HG02840 (cell line): ENCODE measurements at regions not wholly inside any gene's neighbourhood (a gene's known extent, or its start where the extent isn't known, plus 50 kb on each side); places are given as distances from the start of the nearest gene placed in this dataset.

Source experiments
- ATAC-seq: cut with Tn5 transposase; IDR thresholded peaks from one replicate; pipeline ENCODE4 v1.9.1; 2021; ENCODE audit warnings: mild to moderate bottlenecking, moderate library complexity, moderate number of reproducible peaks; ENCODE audit not compliant: unreplicated experiment, low FRiP score

DNA sequence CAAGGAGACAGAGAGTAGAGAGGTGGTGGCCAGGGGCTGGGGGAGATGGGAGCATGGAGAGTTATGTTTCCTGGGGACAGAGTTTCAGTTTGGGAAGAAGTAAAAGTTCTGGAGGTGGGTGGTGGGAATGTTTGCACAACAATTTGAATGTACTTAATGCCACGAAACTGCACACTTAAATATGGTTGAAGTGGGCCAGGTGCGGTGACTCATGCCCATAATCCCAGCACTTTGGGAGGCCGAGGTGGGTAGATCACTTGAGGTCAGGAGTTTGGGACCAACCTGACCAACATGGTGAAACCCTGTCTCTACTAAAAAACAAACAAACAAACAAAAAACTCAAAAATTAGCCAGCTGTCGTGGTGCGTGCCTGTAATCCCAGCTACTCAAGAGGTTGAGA, 137.2 kb downstream of the PFKFB3 start:
- ATAC-seq: no peak

DNA sequence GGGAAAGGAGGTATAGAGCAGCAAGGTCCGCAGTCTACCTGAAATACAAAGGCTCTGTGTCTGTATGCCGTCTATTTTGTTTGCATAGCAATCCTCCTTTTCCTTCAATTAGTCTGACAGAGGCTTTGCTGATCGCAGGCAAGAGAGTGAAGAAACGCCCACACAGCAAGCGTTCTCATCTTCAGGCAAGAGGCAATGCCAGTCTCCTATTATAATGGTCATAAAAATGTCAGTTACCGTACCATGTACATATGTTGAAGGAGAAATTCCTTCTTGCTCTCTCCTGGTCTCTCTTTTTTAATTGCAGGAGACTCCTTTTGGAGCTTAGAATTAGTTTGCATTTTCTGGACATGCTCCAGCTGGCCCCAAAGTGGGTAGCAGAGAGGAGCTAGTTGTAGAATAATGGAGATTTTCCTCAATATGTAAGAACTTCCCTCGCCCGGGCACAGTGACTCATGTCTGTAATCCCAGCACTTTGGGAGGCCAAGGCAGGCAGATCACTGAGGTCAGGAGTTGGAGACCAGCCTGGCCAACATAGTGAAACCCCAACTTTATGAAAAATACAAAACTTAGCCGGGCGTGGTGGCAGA, 139.5 kb downstream of the PFKFB3 start:
- ATAC-seq: no peak

DNA sequence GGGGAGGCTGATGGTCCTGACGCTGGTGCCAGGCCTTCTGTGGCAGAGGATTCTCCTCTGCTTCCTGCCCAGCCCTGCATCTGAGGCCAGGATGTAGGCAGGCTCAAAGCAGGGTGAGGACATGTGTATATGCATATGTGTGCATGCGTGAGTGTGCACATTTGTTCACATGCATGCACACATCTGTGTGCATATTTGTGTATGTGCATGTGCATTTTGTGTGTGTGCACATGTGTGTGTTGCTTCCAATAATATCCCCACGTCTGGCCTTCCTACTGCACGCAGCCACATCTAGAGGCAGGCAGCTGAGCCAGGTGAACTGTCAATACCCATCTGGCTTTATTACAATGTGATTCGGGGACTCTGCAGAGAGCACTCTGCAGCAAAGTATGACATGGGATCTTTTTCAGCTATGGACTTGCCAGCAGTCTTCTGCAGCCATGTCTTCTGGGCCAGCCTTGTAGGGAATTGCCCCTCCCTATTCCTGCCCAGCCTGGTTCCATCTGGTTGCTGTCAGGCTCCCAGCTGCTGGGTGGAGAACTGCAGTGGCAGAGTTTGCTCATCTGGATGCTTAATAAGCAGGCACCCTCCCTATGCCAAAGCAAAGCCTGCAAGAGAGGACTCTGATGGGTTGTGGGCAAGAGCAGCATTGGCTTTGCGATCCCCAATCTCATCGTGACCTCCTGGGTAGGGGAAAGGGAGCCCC, 140.7 kb downstream of the PFKFB3 start:
- no peak for ATAC-seq

DNA sequence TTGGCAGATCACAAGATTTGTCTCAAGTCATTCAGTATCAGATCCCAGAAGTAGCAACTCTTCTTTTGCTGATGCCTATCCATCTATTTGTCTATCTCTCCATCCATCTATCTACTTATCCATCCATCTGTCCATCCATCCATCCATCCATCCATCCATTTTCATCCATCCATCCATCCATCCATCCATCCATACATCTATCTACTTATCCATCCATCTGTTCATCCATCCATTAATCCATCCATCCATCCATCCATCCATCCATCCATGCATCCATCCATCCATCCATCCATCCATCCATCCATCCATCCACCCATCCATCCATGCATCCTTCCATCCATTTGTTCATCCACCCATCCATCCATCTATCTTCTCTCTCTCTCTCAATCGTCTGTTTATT, 142.7 kb downstream of the PFKFB3 start:
- ATAC-seq: no peak

DNA sequence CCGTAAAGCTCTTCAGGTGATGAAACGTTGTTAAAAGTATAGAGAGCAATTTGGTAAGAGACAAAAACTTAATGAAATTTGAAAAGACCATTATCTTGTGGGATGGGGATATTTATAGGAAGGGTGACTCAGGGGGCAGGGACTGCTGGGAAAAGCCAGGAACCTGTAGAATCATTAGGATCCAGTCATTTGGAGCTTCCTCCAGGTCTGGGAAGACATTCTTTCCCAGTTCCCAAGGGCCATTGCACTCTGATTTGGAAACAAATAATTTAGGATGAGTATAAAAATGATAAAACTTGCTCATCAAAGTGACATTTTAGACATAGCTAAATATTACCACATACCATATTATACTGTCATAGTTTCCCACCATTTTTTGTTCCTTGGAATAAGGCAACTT, 143.9 kb downstream of the PFKFB3 start:
- ATAC-seq: no peak

DNA sequence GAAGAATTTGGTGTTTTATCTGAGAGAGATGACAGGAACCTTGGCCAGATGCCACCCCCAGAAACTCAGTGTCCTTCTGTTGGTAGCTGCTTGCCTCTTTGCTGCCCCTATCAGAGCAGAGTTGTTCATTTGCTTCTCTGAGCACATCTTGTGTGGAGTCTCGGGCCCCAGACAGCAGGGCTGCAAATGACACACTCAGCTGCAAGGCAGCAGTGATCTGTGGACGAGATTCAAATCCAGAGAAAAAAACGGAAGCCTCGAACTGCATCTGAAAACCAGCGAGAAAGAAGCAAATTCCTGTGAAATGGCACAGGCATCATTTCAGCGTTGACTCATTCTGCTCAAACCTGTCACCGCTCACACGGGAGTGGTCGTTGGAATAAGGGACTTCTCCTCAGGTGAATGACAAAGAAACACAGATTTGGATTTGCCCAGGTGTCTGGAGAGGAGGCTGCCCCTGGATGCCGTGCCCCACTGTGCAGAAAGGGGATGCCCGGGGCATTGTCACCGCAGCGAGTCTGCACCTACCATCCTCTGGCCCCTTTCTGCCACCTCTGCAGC, 144.7 kb downstream of the PFKFB3 start:
- ATAC-seq: peak; percentile 19

DNA sequence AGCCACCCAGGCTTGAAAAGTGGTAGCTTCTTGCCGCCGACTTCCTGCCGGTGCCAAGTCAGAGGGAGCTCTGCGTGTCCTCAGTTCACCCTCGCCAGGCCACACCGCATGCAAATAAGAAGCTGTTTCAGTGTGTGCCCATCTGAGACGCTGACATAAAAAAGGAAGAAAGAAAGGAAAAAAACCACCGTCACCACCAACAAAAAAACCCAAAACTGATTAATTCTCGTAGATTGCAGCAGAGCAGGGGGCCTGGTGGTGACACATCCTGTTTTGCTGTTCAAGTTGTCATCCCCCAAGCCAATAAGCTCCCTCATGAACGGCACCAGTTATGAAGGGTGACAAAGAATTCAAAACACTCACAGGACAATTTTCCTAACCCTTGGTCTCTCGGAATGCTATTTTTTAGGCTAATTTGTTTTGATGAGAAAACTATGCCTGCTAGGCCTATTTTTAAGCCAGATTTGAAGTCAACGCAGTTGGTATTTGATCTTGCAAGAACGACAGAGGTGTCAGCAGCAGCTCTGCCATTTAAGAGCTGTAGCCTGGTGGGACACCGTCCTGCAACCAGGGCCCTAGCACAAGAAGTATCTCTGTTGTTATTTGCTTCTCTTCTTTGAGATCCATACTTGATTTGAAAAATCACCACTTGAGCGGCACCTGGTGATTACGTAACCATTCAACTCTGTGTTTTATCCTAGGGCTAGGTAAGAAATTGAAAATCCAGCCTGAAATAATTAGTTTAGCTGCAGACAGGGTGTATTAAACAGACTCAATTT, 145.6 kb downstream of the PFKFB3 start:
- ATAC-seq: peak; percentile 81

DNA sequence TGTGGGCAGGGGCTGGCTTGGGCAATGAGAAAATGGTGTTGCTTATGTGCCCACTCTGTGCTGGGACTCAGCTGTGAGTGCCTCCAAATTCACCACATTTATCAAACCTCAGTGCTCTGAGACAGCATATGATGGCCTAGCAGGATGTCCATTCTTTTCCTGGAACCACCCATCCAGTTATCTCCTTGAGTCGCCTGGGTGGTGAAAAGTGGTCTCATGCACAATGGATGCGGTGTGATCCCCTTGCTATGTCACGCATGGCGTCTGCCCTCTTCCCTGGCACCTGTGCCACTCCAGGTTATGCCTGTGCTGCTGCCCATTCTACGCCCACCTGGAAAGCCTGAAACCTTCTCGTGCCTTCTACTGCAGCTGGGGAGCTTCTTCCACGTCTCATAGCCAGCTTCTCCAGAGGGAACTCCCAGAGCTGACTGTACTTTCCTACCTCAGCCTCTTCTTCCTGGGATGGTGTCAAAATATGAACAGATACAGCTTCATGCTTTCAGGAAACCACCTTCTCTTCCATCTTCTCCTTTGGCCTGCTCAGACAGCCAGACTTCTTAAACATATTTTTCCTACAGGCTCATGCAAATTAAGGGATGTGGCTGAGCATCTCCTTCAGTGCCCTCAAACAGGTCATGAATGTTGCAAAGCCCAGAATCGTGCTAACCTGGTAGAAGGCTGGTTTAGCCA, 147.3 kb downstream of the PFKFB3 start:
- ATAC-seq: no peak

DNA sequence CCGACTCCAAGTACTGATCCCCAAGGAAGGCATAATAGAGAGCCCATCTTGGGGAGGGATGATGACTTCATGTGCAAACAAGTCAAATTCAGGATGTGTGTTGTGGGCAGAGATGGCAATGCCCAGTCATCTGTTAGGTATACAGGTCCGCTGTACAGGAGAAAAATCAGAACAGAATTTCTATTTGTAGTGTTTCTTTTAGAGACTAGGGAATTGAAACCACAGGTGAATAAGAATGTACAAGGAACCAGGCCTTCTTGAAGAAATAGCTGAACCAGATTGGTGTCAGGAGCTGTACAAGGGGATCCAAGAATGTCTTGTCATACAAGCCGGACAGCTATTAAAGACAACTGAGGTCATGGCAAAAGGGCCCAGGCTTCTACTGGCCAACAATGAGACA, 147.9 kb downstream of the PFKFB3 start:
- ATAC-seq: no peak

DNA sequence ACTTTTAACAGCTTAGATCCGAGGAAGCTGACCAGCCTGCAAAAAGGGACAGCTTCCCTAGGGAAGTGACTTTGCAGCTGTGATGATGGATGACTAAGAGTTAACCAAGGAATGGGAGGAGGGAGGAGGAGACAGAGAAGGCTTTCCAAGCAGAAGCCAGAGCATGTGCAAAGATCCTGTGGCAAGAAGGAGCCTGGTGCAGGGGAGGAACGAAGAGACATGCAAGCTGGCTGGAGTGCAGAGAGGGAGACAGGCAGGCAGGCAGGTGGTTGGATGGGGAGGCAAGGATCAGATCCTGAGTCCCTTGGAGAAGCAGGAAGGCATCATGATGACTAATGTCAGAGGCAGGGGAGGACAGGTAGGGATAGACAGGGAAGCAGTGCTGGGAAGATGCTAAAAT, 148.8 kb downstream of the PFKFB3 start:
- no peak for ATAC-seq

DNA sequence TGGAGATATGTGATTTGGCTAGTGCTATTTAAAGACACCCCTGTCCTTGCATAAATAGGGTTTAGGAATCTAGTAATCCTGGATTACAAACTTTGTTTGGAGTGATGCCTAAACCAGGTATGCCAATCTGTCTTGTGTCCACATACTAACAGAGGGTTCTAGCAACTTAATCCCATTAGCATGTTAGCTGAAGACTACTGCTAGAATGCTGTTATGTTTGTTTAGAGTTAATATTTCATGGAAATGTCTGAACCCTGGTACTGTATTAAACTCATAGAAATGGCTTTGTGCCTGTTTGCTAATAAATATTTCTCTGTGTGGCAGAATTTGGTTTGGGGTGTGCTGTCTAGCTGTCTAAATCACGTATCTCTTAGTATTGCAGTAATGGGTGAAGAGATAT, 150.8 kb downstream of the PFKFB3 start:
- no peak for ATAC-seq

DNA sequence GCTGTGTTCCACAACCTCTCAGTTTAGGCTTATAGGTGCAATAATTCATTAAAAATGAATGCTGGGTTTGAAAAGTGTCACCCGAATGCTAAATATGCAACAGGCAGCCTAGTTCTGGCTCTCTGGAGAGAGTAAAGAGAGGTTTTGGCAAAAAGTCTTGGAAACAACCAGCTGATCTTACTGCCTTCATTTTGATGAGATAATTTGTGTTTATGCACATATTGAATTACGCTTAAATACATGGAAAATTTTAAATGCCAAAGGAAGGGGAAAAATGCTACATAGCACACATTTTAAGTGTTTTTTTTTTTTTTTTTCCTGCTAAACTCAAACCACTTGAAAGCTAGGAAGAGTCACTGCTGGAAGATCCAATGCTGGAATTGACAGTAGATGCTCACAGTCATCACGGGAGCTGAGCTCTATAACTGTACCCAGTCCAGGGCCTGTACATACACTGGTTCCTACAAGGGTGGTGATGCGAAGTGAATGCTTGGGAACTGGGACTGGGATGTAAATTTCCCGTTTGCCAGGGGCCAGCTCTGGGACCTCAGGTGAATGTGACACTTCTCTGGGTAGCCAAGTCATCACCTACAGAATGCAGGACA, 151.5 kb downstream of the PFKFB3 start:
- ATAC-seq: no peak

DNA sequence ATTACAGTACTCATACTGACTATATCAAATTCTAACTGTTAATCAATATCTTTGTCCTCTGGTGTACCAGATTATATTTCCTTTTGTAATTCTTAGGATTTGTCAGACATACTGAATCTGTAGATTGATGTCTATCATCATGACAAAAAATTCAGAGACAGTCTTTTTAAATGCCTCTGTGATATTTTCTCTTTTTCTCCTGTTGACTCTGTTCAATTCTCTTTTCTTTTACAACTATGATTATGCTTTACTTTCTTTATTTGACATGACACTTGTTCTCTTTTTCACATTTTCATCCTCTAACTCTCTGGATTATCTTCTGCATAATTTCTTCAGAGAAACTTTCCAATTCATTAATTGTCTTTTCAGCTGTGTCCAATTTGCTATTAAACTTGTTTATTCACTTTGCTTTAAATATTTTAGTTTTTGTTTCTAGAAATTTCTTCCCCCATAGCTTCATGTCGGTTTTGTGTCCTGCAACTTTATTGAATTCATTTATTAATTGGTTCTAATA, 153.6 kb downstream of the PFKFB3 start:
- no peak for ATAC-seq

DNA sequence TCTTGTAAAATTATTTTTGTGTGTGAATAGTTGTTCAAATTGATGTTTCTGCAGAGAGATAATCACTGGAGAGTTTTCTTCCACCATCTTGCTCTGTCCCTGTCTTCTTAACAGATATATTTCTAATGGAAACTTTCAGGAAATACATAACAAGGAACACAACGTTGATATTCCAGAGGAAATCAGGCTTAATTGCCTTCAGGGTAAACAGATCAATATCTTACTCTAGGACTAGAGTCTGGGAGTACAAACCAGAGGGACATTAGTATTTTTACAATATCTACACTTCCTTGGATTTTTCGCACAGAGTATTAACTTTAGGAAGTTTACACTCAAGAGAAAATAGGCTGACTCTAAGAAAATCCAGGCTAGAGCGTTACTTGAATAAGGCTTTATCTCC, 159.1 kb downstream of the PFKFB3 start:
- ATAC-seq: no peak

DNA sequence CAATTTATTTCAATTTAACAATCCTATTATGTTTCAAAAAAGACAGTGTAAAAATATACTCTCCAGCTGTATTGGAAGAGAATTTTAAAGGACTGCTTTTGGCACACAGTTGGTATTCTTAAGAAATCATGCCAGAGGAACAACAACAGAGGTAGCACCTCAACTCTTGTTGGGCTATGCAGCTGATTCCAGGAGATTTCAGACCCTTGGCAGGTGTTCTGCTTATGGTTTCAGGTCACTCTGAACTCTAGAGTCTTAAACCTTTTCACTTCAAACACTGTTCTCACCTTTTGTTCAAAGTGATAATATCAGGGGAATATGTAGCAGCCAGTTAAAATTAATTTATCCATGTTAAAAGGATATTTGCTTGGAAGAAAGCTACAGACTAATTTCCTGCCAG, 160.1 kb downstream of the PFKFB3 start:
- no peak for ATAC-seq

DNA sequence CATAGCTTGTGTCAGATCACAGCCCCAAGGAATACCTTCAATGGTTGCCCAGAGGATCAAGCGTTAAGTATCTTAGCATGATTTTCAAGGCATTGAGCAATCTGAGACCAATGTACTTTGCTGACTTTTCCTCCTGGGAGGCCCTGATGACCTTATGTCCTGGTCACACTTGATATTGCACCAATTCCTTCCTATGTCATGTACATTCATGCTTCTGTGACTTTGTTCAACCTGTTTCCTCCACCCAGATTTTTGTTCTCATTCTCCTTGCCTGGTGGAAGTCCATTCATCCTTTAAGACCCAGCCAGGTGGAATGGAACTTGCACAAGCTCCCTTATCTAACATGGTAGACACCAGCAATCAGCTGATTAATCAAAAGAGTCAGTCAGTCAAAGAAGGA, 160.8 kb downstream of the PFKFB3 start:
- ATAC-seq: no peak

DNA sequence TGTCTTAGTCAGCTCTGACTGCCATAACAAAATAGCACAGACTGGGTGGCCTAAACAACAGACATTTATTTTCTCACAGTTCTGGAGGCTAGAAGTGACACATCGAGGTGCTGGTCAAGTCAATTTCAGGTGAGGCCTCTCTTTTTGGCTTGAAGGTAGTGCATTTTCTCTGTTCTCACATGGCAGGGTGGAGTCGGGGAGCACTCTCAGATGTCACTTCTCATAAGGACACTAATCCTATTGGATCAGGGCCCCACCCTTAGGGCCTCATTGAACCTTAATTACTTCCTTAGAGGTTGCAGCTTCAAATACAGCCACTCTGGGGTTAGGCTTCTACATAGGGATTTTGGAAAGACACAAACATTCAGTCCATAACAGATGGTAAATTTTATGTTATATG, 161.6 kb downstream of the PFKFB3 start:
- ATAC-seq: no peak

DNA sequence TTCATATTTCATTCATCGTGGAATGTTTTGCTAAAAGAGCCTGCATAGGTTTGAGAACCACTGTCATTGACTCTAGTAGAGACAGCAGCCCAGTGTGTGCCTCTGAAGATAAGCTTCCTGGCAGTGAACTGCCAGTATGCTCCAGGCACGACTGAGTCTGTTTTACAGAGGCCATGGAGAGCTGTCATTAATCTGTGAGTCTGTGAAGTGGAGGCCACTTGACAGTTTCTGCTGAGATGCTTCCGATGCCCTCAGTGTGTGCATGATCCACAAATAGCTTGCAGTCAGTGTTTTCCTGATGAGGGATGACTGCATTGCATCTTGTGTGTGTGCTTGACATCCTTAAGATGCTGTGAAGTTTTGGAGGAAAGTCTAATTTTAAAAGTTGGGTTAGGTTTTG, 162.2 kb downstream of the PFKFB3 start:
- ATAC-seq: no peak

DNA sequence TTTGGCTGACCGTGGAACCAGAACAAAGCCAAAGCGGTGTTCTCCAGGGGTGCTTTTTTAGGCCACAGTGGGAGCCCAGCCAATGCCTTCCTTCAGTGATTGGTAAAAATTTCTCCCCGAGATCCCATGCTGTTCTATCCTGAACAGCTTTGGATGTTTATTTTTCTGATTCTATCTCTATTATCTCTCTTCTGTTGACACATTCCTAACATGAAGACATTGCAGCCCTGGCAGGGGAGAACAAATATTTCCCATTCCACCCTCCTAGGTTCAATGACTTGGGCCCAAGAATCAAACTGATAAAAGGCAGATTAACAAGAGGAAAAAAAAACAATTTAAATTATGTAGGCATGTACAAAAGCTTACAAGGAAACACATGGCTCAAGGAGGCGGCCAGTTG, 162.7 kb downstream of the PFKFB3 start:
- no peak for ATAC-seq
